Coronary artery (tissue), 2 donors: ENCODE measurements at regions not wholly inside any gene's neighbourhood (a gene's known extent, or its start where the extent isn't known, plus 50 kb on each side); places are given as distances from the start of the nearest gene placed in this dataset.

Source experiments
- DNase-seq: peaks from one replicate; pipeline ENCODE4 v3.0.0-alpha.2; 2017; ENCODE audit warnings: low spot score
- H3K27ac ChIP-seq, 2 donors: fragments of 200-600 bp; sonication (generic); one replicate each; pipeline ENCODE4 v1.5.1; 2016 to 2019
- H3K4me3 ChIP-seq: fragments of 200-600 bp; sonication (generic); 2 replicates; pipeline ENCODE4 v1.5.1; 2016; ENCODE audit warnings: mild to moderate bottlenecking, moderate library complexity
- CTCF ChIP-seq: fragments of 200-600 bp; sonication (generic); IDR thresholded peaks from one replicate; pipeline ENCODE4 v1.5.1; 2019; ENCODE audit warnings: antibody characterized with exemption

- Histone ChIP-seq H3K4me3 (no peak overlapping the region), H3K27ac (no peak overlapping the region)
- no peak for TF ChIP-seq CTCF
- no peak for DNase-seq
These were observed 2136.2 kb upstream of the CELF4 start for GRCh38 chr18:39701839-39702238.

DNA sequence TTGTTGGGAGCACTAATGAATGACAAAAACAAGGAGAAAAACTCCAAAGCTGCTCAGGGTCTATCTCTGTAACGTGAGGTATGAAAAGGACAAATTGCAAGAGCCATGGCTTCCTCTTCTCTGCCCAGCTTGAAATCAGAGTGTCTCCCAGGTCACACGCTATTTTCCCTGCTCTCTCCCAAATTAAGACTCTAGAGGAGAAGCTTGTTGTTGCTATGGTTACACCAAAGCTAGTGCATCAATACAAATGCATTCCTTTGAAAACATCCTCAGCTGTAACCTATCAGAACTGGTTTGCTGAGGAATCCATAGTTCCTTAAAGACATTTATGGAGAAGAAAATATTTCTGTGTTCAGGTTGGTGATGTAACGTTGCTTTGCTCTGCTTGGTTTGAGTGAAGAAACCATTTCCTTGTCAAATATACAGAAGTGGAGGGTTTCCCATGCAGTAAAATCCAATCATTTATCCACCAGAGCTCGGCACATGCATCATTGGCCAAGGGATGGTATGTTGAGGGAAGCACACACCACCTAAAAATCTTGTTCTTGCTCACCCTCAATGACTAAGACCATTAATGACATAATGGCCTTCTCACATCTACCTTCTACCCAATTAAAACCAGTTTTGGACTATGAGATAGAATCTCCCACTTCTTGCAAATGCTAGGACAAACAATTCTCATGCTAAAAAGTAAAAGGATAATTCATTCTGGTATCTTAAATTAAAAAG, 2135.6 kb upstream of the CELF4 start:
- DNase-seq = no peak
- no peak overlapping the region for H3K27ac ChIP-seq
- no peak for TF ChIP-seq CTCF

GRCh38 chr18:39699340-39699964, 2133.9 kb upstream of the CELF4 start:
- no peak for DNase-seq
- TF ChIP-seq CTCF = no peak
- Histone ChIP-seq H3K4me3 (no peak overlapping the region), H3K27ac (no peak overlapping the region)

More for the DNA sequence above, 2135.6 kb upstream of the CELF4 start:
- no peak overlapping the region for H3K4me3 ChIP-seq

GRCh38 chr18:39698436-39698835, 2132.8 kb upstream of the CELF4 start:
- Histone ChIP-seq H3K4me3 (no peak overlapping the region), H3K27ac (no peak overlapping the region)
- no peak for TF ChIP-seq CTCF
- DNase-seq = no peak

GRCh38 chr18:39693359-39693758, 2127.8 kb upstream of the CELF4 start:
- no peak overlapping the region for H3K4me3 ChIP-seq
- no peak for DNase-seq
- H3K27ac ChIP-seq = no peak overlapping the region
- TF ChIP-seq CTCF = no peak

DNA sequence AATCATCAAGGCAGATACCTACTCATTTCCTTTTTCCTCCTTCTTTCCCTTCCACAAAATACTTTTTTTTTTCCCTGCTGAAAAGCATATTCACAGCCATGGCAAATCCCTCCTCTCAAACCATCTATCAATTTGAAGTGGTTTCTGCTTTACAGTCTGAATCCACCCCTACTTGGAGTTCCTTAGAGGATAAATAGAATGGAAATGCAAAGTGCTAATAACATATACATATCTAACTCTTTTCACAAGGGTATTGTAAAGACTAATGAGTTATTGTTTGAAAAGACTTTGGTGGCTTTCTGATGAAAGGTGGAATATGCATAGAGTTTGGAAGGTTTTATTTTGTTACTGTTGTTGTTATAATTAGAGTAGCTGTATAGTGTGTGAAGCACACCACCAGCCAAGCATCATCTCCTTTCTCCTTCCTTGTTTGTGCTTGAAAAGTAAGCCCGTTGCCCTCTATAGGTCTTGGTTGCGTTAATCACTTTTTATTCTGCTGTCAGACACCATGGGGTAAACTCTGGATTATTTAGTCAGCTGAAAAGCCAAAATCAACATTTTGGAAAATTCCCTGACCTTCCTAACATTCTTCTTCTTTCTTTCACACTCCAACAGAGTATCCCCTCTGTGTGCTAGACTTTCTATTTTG, 2126.9 kb upstream of the CELF4 start:
- H3K4me3 ChIP-seq = no peak overlapping the region
- DNase-seq = no peak
- H3K27ac ChIP-seq = no peak overlapping the region
- TF ChIP-seq CTCF = no peak
